SK-N-SH treated with all-trans-retinoic acid at 6 μM for 48 hours (cell line): ENCODE measurements at regions not wholly inside any gene's neighbourhood (a gene's known extent, or its start where the extent isn't known, plus 50 kb on each side); places are given as distances from the start of the nearest gene placed in this dataset.

Source experiments
- OSR1 ChIP-seq: fragments of 250-450 bp; sonication (Bioruptor Pico); IDR thresholded peaks from 2 replicates; pipeline ENCODE4 v1.8.0; 2022; ENCODE audit warnings: moderate library complexity, mild to moderate bottlenecking, inconsistent platforms
- TCF4 ChIP-seq: fragments of 250-450 bp; sonication (Bioruptor Pico); IDR thresholded peaks from 2 replicates; pipeline ENCODE4 v1.8.0; 2021; ENCODE audit warnings: mild to moderate bottlenecking, moderate library complexity, borderline replicate concordance
- ZFP30 ChIP-seq: fragments of 450-650 bp; formaldehyde crosslinking; IDR thresholded peaks from 2 replicates; pipeline ENCODE4 v1.5.0; 2022; ENCODE audit warnings: mild to moderate bottlenecking, moderate library complexity
- TF ChIP-seq, protein P1 (sequence below): fragments of 250-450 bp; sonication (Bioruptor Pico); IDR thresholded peaks from 2 replicates; pipeline ENCODE4 v1.5.0; 2020; ENCODE audit warnings: mild to moderate bottlenecking, moderate library complexity
- TF ChIP-seq, protein P2 (sequence below): fragments of 250-450 bp; sonication (Bioruptor Pico); IDR thresholded peaks from 2 replicates; pipeline ENCODE4 v1.8.0; 2020; ENCODE audit warnings: mild to moderate bottlenecking, moderate library complexity, borderline replicate concordance

DNA sequence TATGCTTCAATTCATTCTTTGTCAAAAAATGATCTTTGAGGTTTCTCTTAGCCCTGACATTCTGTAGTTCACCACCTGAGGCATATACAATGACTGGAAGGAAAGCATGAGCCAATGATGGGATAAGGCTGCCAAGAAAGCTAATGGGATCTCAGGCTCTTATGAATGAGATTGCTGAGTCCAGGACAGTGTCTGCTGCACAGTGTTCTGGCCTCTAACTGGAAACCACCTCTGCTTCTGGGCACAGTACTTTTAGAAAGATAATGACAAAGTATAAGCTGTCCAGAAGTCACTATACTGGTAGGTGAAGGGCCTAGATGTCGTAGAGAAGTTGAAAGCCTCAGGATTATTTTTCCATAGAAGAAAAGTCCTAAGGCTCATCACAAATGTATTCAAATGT, 69.1 kb upstream of the PAPPA start:
- TF ChIP-seq TCF4 (no peak), OSR1 (CRISPR knock-in tag) (no peak), ZFP30 (CRISPR knock-in tag) (no peak)
- TF ChIP-seq, protein P1, sequence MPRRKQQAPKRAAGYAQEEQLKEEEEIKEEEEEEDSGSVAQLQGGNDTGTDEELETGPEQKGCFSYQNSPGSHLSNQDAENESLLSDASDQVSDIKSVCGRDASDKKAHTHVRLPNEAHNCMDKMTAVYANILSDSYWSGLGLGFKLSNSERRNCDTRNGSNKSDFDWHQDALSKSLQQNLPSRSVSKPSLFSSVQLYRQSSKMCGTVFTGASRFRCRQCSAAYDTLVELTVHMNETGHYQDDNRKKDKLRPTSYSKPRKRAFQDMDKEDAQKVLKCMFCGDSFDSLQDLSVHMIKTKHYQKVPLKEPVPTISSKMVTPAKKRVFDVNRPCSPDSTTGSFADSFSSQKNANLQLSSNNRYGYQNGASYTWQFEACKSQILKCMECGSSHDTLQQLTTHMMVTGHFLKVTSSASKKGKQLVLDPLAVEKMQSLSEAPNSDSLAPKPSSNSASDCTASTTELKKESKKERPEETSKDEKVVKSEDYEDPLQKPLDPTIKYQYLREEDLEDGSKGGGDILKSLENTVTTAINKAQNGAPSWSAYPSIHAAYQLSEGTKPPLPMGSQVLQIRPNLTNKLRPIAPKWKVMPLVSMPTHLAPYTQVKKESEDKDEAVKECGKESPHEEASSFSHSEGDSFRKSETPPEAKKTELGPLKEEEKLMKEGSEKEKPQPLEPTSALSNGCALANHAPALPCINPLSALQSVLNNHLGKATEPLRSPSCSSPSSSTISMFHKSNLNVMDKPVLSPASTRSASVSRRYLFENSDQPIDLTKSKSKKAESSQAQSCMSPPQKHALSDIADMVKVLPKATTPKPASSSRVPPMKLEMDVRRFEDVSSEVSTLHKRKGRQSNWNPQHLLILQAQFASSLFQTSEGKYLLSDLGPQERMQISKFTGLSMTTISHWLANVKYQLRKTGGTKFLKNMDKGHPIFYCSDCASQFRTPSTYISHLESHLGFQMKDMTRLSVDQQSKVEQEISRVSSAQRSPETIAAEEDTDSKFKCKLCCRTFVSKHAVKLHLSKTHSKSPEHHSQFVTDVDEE (CRISPR knock-in tag) = no peak
- TF ChIP-seq, protein P2, sequence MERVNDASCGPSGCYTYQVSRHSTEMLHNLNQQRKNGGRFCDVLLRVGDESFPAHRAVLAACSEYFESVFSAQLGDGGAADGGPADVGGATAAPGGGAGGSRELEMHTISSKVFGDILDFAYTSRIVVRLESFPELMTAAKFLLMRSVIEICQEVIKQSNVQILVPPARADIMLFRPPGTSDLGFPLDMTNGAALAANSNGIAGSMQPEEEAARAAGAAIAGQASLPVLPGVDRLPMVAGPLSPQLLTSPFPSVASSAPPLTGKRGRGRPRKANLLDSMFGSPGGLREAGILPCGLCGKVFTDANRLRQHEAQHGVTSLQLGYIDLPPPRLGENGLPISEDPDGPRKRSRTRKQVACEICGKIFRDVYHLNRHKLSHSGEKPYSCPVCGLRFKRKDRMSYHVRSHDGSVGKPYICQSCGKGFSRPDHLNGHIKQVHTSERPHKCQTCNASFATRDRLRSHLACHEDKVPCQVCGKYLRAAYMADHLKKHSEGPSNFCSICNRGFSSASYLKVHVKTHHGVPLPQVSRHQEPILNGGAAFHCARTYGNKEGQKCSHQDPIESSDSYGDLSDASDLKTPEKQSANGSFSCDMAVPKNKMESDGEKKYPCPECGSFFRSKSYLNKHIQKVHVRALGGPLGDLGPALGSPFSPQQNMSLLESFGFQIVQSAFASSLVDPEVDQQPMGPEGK (CRISPR knock-in tag) = no peak
